ENCODE measurements at regions not wholly inside any gene's neighbourhood (a gene's known extent, or its start where the extent isn't known, plus 50 kb on each side); places are given as distances from the start of the nearest gene placed in this dataset.
"Not testable (repeated sequence)": the region's sequence is repeated elsewhere in the genome, so short reads cannot be mapped to it uniquely, and the experiment has no call there.

GRCh38 chr4:81806485-81806884 lies 334.8 kb upstream of the RASGEF1B start:
- no peak for DNase-seq

GRCh38 chr4:81804849-81805248 lies 333.1 kb upstream of the RASGEF1B start:
- DNase-seq = no peak

GRCh38 chr4:81802285-81802846 lies 330.7 kb upstream of the RASGEF1B start:
- DNase-seq = no peak

- no peak for DNase-seq
These were observed 327.7 kb upstream of the RASGEF1B start for GRCh38 chr4:81799371-81799770.

GRCh38 chr4:81796790-81797528 lies 325.3 kb upstream of the RASGEF1B start:
- DNase-seq = no peak

GRCh38 chr4:81792521-81792920 lies 320.8 kb upstream of the RASGEF1B start:
- DNase-seq = no peak

- no peak for DNase-seq
These were observed 318.8 kb upstream of the RASGEF1B start for GRCh38 chr4:81790477-81790876.

- DNase-seq = no peak
These were observed 318.2 kb upstream of the RASGEF1B start for GRCh38 chr4:81789741-81790399.

GRCh38 chr4:81789158-81789557 lies 317.5 kb upstream of the RASGEF1B start:
- DNase-seq = no peak

GRCh38 chr4:81786766-81787165 lies 315.1 kb upstream of the RASGEF1B start:
- DNase-seq = no peak

- DNase-seq = no peak
These were observed 314.5 kb upstream of the RASGEF1B start for GRCh38 chr4:81786063-81786763.

GRCh38 chr4:81785338-81785737 lies 313.6 kb upstream of the RASGEF1B start:
- DNase-seq = no peak

- DNase-seq = no peak
These were observed 311.9 kb upstream of the RASGEF1B start for GRCh38 chr4:81783558-81783957.

- DNase-seq = no peak
These were observed 310.1 kb upstream of the RASGEF1B start for GRCh38 chr4:81781799-81782198.

- DNase-seq = not testable (repeated sequence)
These were observed 306.0 kb upstream of the RASGEF1B start for GRCh38 chr4:81777718-81778117.

GRCh38 chr4:81776794-81777193 lies 305.1 kb upstream of the RASGEF1B start:
- no peak for DNase-seq

GRCh38 chr4:81773557-81773956 lies 301.9 kb upstream of the RASGEF1B start:
- DNase-seq = no peak

GRCh38 chr4:81771721-81772120 lies 300.0 kb upstream of the RASGEF1B start:
- DNase-seq = no peak

GRCh38 chr4:81769244-81769643 lies 297.5 kb upstream of the RASGEF1B start:
- DNase-seq = no peak

- no peak for DNase-seq
These were observed 287.0 kb upstream of the RASGEF1B start for GRCh38 chr4:81758574-81759264.

GRCh38 chr4:81757691-81758090 lies 286.0 kb upstream of the RASGEF1B start:
- DNase-seq = no peak

GRCh38 chr4:81756973-81757372 lies 285.3 kb upstream of the RASGEF1B start:
- no peak for DNase-seq

- no peak for DNase-seq
These were observed 284.3 kb upstream of the RASGEF1B start for GRCh38 chr4:81756042-81756441.
